Epithelial cell of esophagus (primary cell): ENCODE measurements at regions not wholly inside any gene's neighbourhood (a gene's known extent, or its start where the extent isn't known, plus 50 kb on each side); places are given as distances from the start of the nearest gene placed in this dataset.

Source experiments
- DNase-seq: peaks from one replicate; pipeline ENCODE4 v3.0.0; 2010; ENCODE audit warnings: low read depth
- H3K4me3 ChIP-seq: 2 replicates; pipeline ENCODE4 v1.5.1; 2011; ENCODE audit warnings: mild to moderate bottlenecking, low read length, control low read depth
- TF ChIP-seq, protein P1 (sequence below): IDR thresholded peaks from 2 replicates; pipeline ENCODE4 v1.5.1; 2011; ENCODE audit warnings: low read depth, mild to moderate bottlenecking, low read length, control low read depth, inconsistent platforms; ENCODE audit not compliant: insufficient read depth; ENCODE audit errors: missing control alignments

DNA sequence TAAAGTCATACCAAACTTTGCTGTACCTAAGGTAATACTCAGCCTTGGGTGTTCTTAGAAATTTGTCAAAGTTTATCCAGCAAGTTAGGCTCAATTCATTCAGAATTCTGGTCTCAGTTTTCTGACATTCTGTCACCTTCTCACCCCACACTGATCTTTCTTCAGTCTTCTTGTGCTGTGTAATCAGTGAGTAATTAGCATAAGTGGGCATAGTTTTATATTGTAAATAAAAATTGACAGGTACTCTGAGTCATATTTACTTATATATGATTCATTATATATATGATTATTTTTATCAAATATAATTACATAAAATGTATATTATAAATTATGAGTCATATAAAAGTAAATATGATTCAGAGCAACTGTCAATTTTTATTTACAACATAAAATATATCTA is 170.9 kb upstream of the MAGI2 start:
- TF ChIP-seq, protein P1, sequence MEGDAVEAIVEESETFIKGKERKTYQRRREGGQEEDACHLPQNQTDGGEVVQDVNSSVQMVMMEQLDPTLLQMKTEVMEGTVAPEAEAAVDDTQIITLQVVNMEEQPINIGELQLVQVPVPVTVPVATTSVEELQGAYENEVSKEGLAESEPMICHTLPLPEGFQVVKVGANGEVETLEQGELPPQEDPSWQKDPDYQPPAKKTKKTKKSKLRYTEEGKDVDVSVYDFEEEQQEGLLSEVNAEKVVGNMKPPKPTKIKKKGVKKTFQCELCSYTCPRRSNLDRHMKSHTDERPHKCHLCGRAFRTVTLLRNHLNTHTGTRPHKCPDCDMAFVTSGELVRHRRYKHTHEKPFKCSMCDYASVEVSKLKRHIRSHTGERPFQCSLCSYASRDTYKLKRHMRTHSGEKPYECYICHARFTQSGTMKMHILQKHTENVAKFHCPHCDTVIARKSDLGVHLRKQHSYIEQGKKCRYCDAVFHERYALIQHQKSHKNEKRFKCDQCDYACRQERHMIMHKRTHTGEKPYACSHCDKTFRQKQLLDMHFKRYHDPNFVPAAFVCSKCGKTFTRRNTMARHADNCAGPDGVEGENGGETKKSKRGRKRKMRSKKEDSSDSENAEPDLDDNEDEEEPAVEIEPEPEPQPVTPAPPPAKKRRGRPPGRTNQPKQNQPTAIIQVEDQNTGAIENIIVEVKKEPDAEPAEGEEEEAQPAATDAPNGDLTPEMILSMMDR = no peak
- DNase-seq = peak; percentile 48
- no peak overlapping the region for H3K4me3 ChIP-seq

DNA sequence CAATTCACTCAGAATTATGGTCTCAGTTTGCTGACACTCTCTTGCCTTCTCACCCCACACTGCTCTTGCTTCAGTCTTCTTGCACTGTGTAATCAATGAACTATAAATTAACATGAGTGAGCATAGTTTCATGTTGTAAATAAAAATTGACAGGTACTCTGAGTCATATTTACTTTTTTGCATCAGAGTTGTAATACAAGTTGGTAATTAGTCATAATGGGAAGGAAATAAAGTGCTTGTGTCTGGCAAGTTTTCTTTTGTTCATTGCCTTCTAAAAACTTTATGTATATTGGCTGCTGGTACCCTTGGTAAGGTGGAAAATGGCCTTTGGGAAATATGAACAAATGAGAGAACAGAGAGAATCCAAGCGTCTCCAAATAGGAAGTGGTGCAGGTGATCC is 169.3 kb upstream of the MAGI2 start:
- DNase-seq = peak; percentile 76
- TF ChIP-seq, protein P1 = no peak
- H3K4me3 ChIP-seq = no peak overlapping the region

DNA sequence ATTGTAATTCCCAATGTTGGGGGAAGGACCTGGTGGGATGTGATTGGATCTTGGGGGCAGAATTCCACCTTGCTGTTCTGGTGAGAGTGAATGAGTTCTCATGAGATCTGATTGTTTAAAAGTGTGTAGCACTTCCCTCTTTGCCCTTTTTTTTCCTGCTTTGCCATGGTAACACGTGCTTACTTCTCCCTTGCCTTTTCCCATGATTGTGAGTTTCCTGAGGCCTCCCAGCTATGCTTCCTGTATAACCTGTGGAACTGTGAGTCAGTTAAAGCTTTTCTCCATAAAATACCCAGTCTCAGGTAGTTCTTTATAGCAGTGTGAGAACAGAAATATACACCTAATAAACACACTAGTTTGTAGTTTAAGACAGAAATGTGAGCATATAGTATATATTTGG is 166.8 kb upstream of the MAGI2 start:
- no peak overlapping the region for H3K4me3 ChIP-seq
- peak; percentile 78 for DNase-seq
- TF ChIP-seq, protein P1 = no peak

DNA sequence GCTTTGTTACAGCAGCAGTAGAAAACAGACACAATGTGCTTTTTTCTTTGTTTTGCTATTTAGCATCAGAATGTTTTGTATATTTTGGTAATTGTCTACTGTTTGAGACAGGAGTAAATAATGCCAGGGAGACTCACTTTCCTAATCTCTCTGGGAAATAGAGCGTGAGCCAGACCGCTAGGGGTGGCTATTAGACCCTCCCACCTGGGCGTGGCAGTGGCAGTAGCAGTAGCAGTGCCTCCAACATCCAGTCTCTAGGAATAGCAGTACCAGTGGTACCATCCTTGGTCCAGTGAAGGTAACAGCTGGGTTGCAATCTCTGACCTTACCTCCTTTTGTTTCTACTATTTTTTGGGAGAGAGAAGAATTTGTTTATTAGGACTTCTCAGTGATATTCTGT is 165.7 kb upstream of the MAGI2 start:
- DNase-seq = no peak
- no peak overlapping the region for H3K4me3 ChIP-seq
- TF ChIP-seq, protein P1 = no peak

DNA sequence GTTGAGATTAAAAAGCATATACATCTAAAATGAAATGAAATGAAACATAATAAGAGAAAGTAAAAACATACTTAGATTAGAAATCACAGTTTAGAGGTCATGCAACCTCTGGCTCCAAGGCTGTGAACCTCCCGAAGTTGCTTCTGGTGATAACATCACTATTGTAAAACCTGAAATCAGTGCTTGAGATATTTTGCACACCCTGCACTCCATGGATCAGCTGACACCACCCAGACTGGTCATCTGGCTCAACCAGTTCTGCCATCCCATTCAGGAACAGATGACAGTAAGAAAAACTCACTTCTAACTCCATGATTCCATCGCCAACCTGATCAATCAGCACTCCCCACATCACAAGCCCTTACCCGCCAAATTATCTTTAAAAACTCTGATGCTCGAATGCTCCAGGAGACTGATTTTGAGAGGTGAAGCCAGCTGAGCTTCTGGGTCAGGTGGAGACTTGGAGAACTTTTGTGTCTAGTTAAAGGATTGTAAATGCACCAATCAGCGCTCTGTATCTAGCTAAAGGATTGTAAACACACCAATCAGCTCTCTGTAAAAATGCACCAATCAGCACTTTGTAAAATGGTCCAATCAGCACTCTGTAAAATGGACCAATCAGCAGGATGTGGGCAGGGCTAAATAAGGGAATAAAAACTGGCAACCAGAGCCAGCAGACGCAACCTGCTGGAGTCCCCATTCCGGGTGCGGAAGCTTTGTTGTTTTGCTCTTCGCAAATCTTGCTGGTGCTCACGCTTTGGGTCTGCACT is 162.6 kb upstream of the MAGI2 start:
- TF ChIP-seq, protein P1 = no peak
- H3K4me3 ChIP-seq = no peak overlapping the region
- peak; percentile 55 for DNase-seq

DNA sequence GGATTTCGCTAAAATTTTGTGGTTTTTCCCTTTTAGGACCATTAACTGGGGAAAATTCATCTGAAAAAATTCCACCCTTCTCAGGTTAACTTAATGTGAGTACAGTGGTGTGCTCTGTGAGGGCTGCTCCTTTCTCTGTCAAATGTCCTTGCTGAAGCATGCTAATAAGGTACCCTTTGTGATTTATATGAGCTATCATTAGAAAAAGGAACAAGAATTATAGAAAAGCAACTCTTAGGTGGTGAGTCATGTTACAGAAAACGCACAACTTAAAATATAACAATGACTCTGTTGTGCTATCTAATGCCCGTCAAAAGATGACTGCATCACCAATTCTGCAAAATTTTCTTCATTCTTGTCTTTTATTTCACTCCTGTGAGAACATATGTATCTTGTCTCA is 162.0 kb upstream of the MAGI2 start:
- H3K4me3 ChIP-seq = no peak overlapping the region
- TF ChIP-seq, protein P1 = no peak
- peak; percentile 14 for DNase-seq

DNA sequence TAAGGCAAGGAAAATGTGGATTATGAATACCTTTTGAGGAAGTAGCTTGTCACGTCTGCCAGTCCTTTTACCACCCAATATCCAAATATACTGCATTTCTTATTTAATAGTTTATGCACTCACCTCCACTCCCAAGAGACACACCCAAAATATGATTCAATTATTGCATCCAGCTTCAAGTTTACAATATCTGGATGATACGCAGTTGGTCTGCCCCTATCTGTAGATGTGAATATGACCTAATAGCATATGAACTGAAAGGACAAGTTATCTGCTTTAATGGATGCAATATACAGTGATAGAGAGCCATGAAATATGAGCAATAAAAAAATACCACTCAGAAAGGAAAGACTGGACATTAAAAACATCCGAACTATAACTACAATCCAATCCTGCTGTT is 159.4 kb upstream of the MAGI2 start:
- TF ChIP-seq, protein P1 = no peak
- DNase-seq = peak; percentile 10
- no peak overlapping the region for H3K4me3 ChIP-seq
